OCI-LY1 (cell line): ENCODE measurements at regions not wholly inside any gene's neighbourhood (a gene's known extent, or its start where the extent isn't known, plus 50 kb on each side); places are given as distances from the start of the nearest gene placed in this dataset.

ENCODE experiments used
- CTCF ChIP-seq: fragments of 200-600 bp; sonication (generic), shearing (Covaris generic); IDR thresholded peaks from 2 replicates; pipeline ENCODE4 v1.5.1; 2017; ENCODE audit warnings: mild to moderate bottlenecking, antibody characterized with exemption, low read length, moderate library complexity, mixed read lengths
- EZH2 ChIP-seq: fragments of 200-600 bp; sonication (generic), shearing (Covaris generic); IDR thresholded peaks from 2 replicates; pipeline ENCODE4 v1.8.0; 2017; ENCODE audit warnings: borderline replicate concordance, mixed run types, mild to moderate bottlenecking, antibody characterized with exemption, low read length, moderate library complexity, mixed read lengths

DNA sequence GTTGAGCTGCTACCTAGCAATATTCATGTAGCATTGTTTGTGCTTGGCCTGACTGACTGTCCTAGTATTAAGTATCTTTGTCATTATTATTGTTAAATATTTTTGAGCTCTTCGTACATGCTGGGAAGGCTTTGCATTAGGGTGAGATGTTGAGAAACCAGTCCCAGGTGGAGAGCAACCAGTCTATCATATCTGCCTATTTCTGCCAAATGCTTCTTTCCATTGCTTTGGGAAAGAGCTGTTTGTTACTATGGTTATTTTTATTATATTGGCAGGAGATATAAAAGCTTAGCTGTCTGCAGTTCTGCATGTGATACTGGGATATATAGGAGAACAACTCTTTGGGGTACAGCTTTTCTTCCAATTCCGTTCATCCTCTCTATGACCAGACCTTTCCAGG, 85.1 kb downstream of the CLDN17 start:
- TF ChIP-seq CTCF, result no peak
- no peak for TF ChIP-seq EZH2
